H1 (cell line): ENCODE measurements at regions not wholly inside any gene's neighbourhood (a gene's known extent, or its start where the extent isn't known, plus 50 kb on each side); places are given as distances from the start of the nearest gene placed in this dataset.

ENCODE experiments used
- CTCF ChIA-PET: fragments of 300-600 bp; sonication (Branson Sonifier 250); formaldehyde crosslinking; loops from one replicate; lab custom pipeline; 2021; ENCODE audit not compliant: partially characterized antibody; lab: Charles Lee
- POLR2A ChIA-PET: fragments of 300-600 bp; sonication (Branson Sonifier 250); formaldehyde crosslinking; loops from one replicate; lab custom pipeline; 2021; ENCODE audit warnings: inconsistent platforms; ENCODE audit not compliant: partially characterized antibody; lab: Charles Lee
- DNase-seq, 2 experiments: peaks; one replicate each; pipeline versions ENCODE4 v3.0.0 to v3.0.0-alpha.2; 2010 to 2022; ENCODE audit warnings: low spot score in 2 of 2, low read depth in 1 of 2, mixed read lengths in 1 of 2
- FAIRE-seq: peaks from 2 replicates; lab custom pipeline; 2011; peaks lifted over from hg19 to GRCh38; lab: Jason Lieb, UNC
- H2AFZ ChIP-seq: 2 replicates; pipeline ENCODE4 v1.8.1; 2012; ENCODE audit warnings: low read length, inconsistent platforms
- H2AK5ac ChIP-seq: 2 replicates; pipeline ENCODE4 v1.6.1; 2013; ENCODE audit warnings: low read depth, low read length
- H2BK120ac ChIP-seq: replicated peaks from 2 replicates; pipeline ENCODE3; 2013; ENCODE audit warnings: low read depth, low read length, inconsistent platforms
- H2BK12ac ChIP-seq: 2 replicates; pipeline ENCODE4 v1.6.1; 2013; ENCODE audit warnings: low read depth, low read length
- H2BK15ac ChIP-seq: 2 replicates; pipeline ENCODE4 v1.6.1; 2013; ENCODE audit warnings: low read length
- H2BK20ac ChIP-seq: 2 replicates; pipeline ENCODE4 v1.6.1; 2013; ENCODE audit warnings: low read length
- H2BK5ac ChIP-seq: 2 replicates; pipeline ENCODE4 v1.6.1; 2013; ENCODE audit warnings: low read depth, low read length
- H3K14ac ChIP-seq: 2 replicates; pipeline ENCODE4 v1.6.1; 2013; ENCODE audit warnings: inconsistent platforms; ENCODE audit not compliant: insufficient read length
- H3K18ac ChIP-seq: 2 replicates; pipeline ENCODE4 v1.6.1; 2013; ENCODE audit warnings: low read length; ENCODE audit errors: extremely low read depth
- H3K23ac ChIP-seq: 2 replicates; pipeline ENCODE4 v1.6.1; 2013; ENCODE audit warnings: inconsistent platforms; ENCODE audit not compliant: insufficient read length
- H3K23me2 ChIP-seq: 2 replicates; pipeline ENCODE4 v1.6.1; 2013; ENCODE audit warnings: low read depth, low read length
- H3K27ac ChIP-seq: 2 replicates; pipeline ENCODE4 v1.6.1; 2011; ENCODE audit warnings: low read depth, low read length, inconsistent platforms
- H3K27me3 ChIP-seq, 4 experiments: replicated peaks in 1 of 4; 1 replicate in 1 of 4; 2 replicates in 3 of 4; pipeline versions ENCODE4 v1.6.1 to v1.8.1; 2011 to 2013; ENCODE audit warnings: low read length in 3 of 4, mild to moderate bottlenecking in 3 of 4, inconsistent platforms in 2 of 4, mixed read lengths in 2 of 4, moderate library complexity in 1 of 4; ENCODE audit not compliant: control insufficient read depth in 3 of 4, insufficient read depth in 3 of 4; ENCODE audit errors: extremely low read depth in 1 of 4
- H3K36me3 ChIP-seq, 4 experiments: 2 replicates each; pipeline versions ENCODE4 v1.6.1 to v1.8.1; 2011 to 2013; ENCODE audit warnings: mild to moderate bottlenecking in 4 of 4, low read length in 3 of 4, moderate library complexity in 2 of 4, control low read depth in 1 of 4, inconsistent platforms in 1 of 4; ENCODE audit not compliant: insufficient read depth in 4 of 4, control insufficient read depth in 2 of 4
- H3K4ac ChIP-seq: replicated peaks from 2 replicates; pipeline ENCODE3; 2013; ENCODE audit warnings: low read length, low read depth, mixed read lengths, inconsistent platforms; ENCODE audit not compliant: insufficient read length
- H3K4me1 ChIP-seq, 4 experiments: replicated peaks in 1 of 4; 1 replicate in 1 of 4; 2 replicates in 3 of 4; pipeline versions ENCODE4 v1.6.1 to v1.8.1; 2011 to 2013; ENCODE audit warnings: low read length in 3 of 4, inconsistent platforms in 2 of 4, mixed read lengths in 1 of 4; ENCODE audit not compliant: insufficient read depth in 4 of 4, control insufficient read depth in 3 of 4
- H3K4me2 ChIP-seq, 2 experiments: 2 replicates each; pipeline versions ENCODE4 v1.6.1 to v1.8.1; 2011 to 2013; ENCODE audit warnings: low read depth in 2 of 2, low read length in 2 of 2, control low read depth in 1 of 2, inconsistent platforms in 1 of 2, mild to moderate bottlenecking in 1 of 2; ENCODE audit not compliant: insufficient read depth in 1 of 2
- H3K4me3 ChIP-seq, 4 experiments: fragments of 200-600, 300-600 bp in 1 of 4; sonication (generic), shearing (Covaris generic), sonication (Bioruptor Twin) in 1 of 4; 2 replicates each; pipeline versions ENCODE4 v1.5.1 to v1.8.1; 2011 to 2016; ENCODE audit warnings: low read length in 4 of 4, low read depth in 3 of 4, control low read depth in 2 of 4, inconsistent platforms in 2 of 4, mild to moderate bottlenecking in 2 of 4, mixed read lengths in 1 of 4, moderate library complexity in 1 of 4; ENCODE audit not compliant: insufficient read depth in 2 of 4; ENCODE audit errors: extremely low read depth in 1 of 4
- H3K56ac ChIP-seq: replicated peaks from 2 replicates; pipeline ENCODE3; 2013; ENCODE audit warnings: low read depth, mild to moderate bottlenecking, mixed read lengths, low read length, inconsistent platforms; ENCODE audit not compliant: insufficient read length
- H3K79me1 ChIP-seq: 2 replicates; pipeline ENCODE4 v1.6.1; 2013; ENCODE audit warnings: low read depth, low read length, control low read depth
- H3K79me2 ChIP-seq, 2 experiments: 2 replicates each; pipeline versions ENCODE4 v1.6.1 to v1.8.1; 2012 to 2013; ENCODE audit warnings: low read length in 2 of 2, mild to moderate bottlenecking in 2 of 2, inconsistent platforms in 1 of 2; ENCODE audit not compliant: insufficient read depth in 2 of 2, control insufficient read depth in 1 of 2
- H3K9ac ChIP-seq, 4 experiments: replicated peaks in 1 of 4; 1 replicate in 1 of 4; 2 replicates in 3 of 4; pipeline versions ENCODE4 v1.6.1 to v1.8.1; 2011 to 2013; ENCODE audit warnings: low read depth in 3 of 4, low read length in 3 of 4, control low read depth in 2 of 4, mild to moderate bottlenecking in 2 of 4, moderate library complexity in 2 of 4, inconsistent platforms in 1 of 4; ENCODE audit errors: extremely low read depth in 1 of 4
- H3K9me3 ChIP-seq, 2 experiments: 2 replicates each; pipeline versions ENCODE4 v1.6.1 to v1.8.1; 2012 to 2013; ENCODE audit warnings: mild to moderate bottlenecking in 2 of 2, moderate library complexity in 2 of 2, control low read depth in 1 of 2, inconsistent platforms in 1 of 2, low read depth in 1 of 2, low read length in 1 of 2, mixed read lengths in 1 of 2; ENCODE audit not compliant: insufficient read depth in 2 of 2
- H4K20me1 ChIP-seq, 2 experiments: replicated peaks in 1 of 2; 2 replicates each; pipeline versions ENCODE3 to v1.8.1; 2011 to 2013; ENCODE audit warnings: inconsistent platforms in 2 of 2, low read length in 2 of 2, mild to moderate bottlenecking in 1 of 2; ENCODE audit not compliant: insufficient read depth in 2 of 2, control insufficient read depth in 1 of 2
- H4K5ac ChIP-seq: 2 replicates; pipeline ENCODE4 v1.6.1; 2013; ENCODE audit warnings: low read length, low read depth, mixed read lengths, inconsistent platforms; ENCODE audit not compliant: insufficient read length
- H4K8ac ChIP-seq: 2 replicates; pipeline ENCODE4 v1.8.0; 2013; ENCODE audit warnings: mild to moderate bottlenecking, moderate library complexity, low read length, inconsistent platforms; ENCODE audit not compliant: insufficient read depth; ENCODE audit errors: extremely low read depth
- H4K91ac ChIP-seq: replicated peaks from 2 replicates; pipeline ENCODE3; 2013; ENCODE audit warnings: low read length, mixed read lengths, inconsistent platforms; ENCODE audit not compliant: insufficient read length
- NANOG ChIP-seq: IDR thresholded peaks from 2 replicates; pipeline ENCODE4 v1.6.1; 2011; ENCODE audit warnings: low read length, low read depth, mild to moderate bottlenecking, inconsistent platforms; ENCODE audit not compliant: insufficient read depth, poor library complexity, severe bottlenecking
- RNF2 ChIP-seq: fragments of 200-900, 300-1000 bp; sonication (generic); IDR thresholded peaks from 2 replicates; pipeline ENCODE4 v1.7.1; 2016; ENCODE audit warnings: borderline replicate concordance, low read depth, mild to moderate bottlenecking, antibody characterized with exemption, low read length; ENCODE audit not compliant: poor library complexity, severe bottlenecking; ENCODE audit errors: missing control alignments
- WGBS, 2 experiments: shearing (Covaris generic) in 1 of 2; methylation state at CpG; one replicate each; pipeline versions ENCODE4 v1.1.6 to v1.1.7; 2013 to 2015; ENCODE audit warnings: low lambda C conversion rate in 2 of 2, mixed read lengths in 2 of 2, inconsistent platforms in 1 of 2, low coverage in 1 of 2, missing lambda C conversion rate in 1 of 2; ENCODE audit not compliant: insufficient replicate concordance in 2 of 2, insufficient coverage in 1 of 2, insufficient read length in 1 of 2; ENCODE audit errors: extremely low coverage in 1 of 2, missing lambda C conversion rate in 1 of 2; 5-methylcytosine and 5-hydroxymethylcytosine counted together

- H3K79me2 ChIP-seq = no peaks in the 10 kb centered on the region
- no peak overlapping the region for H3K4me3 ChIP-seq
- no peaks in the 10 kb centered on the region for H3K27me3 ChIP-seq
- H2BK20ac ChIP-seq = no peak overlapping the region
- no peak overlapping the region for H2AK5ac ChIP-seq
- no peak overlapping the region for H4K91ac ChIP-seq
- no peak overlapping the region for H3K4ac ChIP-seq
- H4K5ac ChIP-seq = no peak overlapping the region
- H3K9ac ChIP-seq = no peak overlapping the region
- H3K27ac ChIP-seq = no peak overlapping the region
- DNase-seq (no peak), FAIRE-seq (no peak)
- no peak overlapping the region for H2BK120ac ChIP-seq
- no peaks in the 10 kb centered on the region for H3K79me1 ChIP-seq
- H2BK15ac ChIP-seq = no peak overlapping the region
- H3K23me2 ChIP-seq = no peaks in the 10 kb centered on the region
- no peak overlapping the region for H3K18ac ChIP-seq
- no peaks in the 10 kb centered on the region for H3K9me3 ChIP-seq
- H3K14ac ChIP-seq = no peak overlapping the region
- H3K56ac ChIP-seq = no peak overlapping the region
- no peak overlapping the region for H2BK12ac ChIP-seq
- no peak overlapping the region for H2BK5ac ChIP-seq
- POLR2A ChIA-PET = no interaction called here
- WGBS, 2 experiments = 86% methylated on average over 2 of the region's 2 CpGs; no CpG with 5 or more reads in 1 of the 2 experiments
- no peaks in the 10 kb centered on the region for H3K36me3 ChIP-seq
- no peak overlapping the region for H4K8ac ChIP-seq
- H3K4me1 ChIP-seq = no peaks in the 10 kb centered on the region
- H3K23ac ChIP-seq = no peak overlapping the region
- no peak overlapping the region for H2AFZ ChIP-seq
- no peak overlapping the region for H3K4me2 ChIP-seq
- CTCF ChIA-PET = interaction anchor here (0.6 to 1.3 kb wide), 2 partner anchors 10 to 12 kb away, joined by 3 to 5 read pairs; no protein-coding TSS in a partner anchor
- no peaks in the 10 kb centered on the region for H4K20me1 ChIP-seq
- no peak for TF ChIP-seq RNF2
- no peak for TF ChIP-seq NANOG
Observed at GRCh38 chr21:38744861-38745260, 60.9 kb upstream of the ETS2 start.
